ENCODE measurements at regions not wholly inside any gene's neighbourhood (a gene's known extent, or its start where the extent isn't known, plus 50 kb on each side); places are given as distances from the start of the nearest gene placed in this dataset.

GRCh38 chr4:67082746-67083145, 462.6 kb downstream of the CENPC start:
- TF ChIP-seq CTCF (IDR thresholded peaks at IDR 0.05; ENCODE audit: insufficient read depth, low read length) (no peak), POLR2AphosphoS5 (IDR thresholded peaks at IDR 0.05; ENCODE audit: low read depth) (no peak), REST (IDR thresholded peaks at IDR 0.05; ENCODE audit: insufficient replicate concordance, low read depth) (no peak)

Measured in HL-60 (cell line).